Common myeloid progenitor, CD34-positive (primary cell): ENCODE measurements at regions not wholly inside any gene's neighbourhood (a gene's known extent, or its start where the extent isn't known, plus 50 kb on each side); places are given as distances from the start of the nearest gene placed in this dataset.

ENCODE experiments used
- CTCF ChIA-PET: fragments of 350-600 bp; sonication (Branson Sonifier 250); formaldehyde crosslinking; loops from one replicate; lab custom pipeline; 2021; ENCODE audit warnings: antibody characterized with exemption; lab: Charles Lee
- POLR2A ChIA-PET: fragments of 350-600 bp; sonication (Branson Sonifier 250); formaldehyde crosslinking; loops from one replicate; lab custom pipeline; 2021; ENCODE audit warnings: antibody characterized with exemption; lab: Charles Lee
- DNase-seq, 3 donors: peaks; one replicate each; pipeline versions ENCODE4 v3.0.0 to v3.0.0-alpha.2; 2013
- H3K27ac ChIP-seq, 2 experiments: 1 replicate in 1 of 2; 2 replicates in 1 of 2; pipeline ENCODE4 v1.7.0; 2013; ENCODE audit warnings: inconsistent platforms in 2 of 2, low read length in 2 of 2, mild to moderate bottlenecking in 2 of 2, low read depth in 1 of 2, moderate library complexity in 1 of 2; ENCODE audit not compliant: severe bottlenecking in 2 of 2, insufficient read depth in 1 of 2, poor library complexity in 1 of 2
- H3K27me3 ChIP-seq, 5 experiments: replicated peaks in 2 of 5; 1 replicate in 3 of 5; 2 replicates in 2 of 5; pipeline versions ENCODE4 v1.6.1 to v1.7.0; 2013; ENCODE audit warnings: low read length in 4 of 5, mild to moderate bottlenecking in 2 of 5, moderate library complexity in 2 of 5, inconsistent platforms in 1 of 5; ENCODE audit not compliant: insufficient read depth in 5 of 5, control insufficient read depth in 4 of 5
- H3K36me3 ChIP-seq, 4 experiments: 1 replicate in 2 of 4; 2 replicates in 2 of 4; pipeline versions ENCODE4 v1.6.1 to v1.7.0; 2013; ENCODE audit warnings: low read length in 3 of 4, control low read depth in 1 of 4, mild to moderate bottlenecking in 1 of 4; ENCODE audit not compliant: control insufficient read depth in 4 of 4, insufficient read depth in 4 of 4
- H3K4me1 ChIP-seq, 4 experiments: 1 replicate in 3 of 4; 2 replicates in 1 of 4; pipeline versions ENCODE4 v1.6.1 to v1.7.1; 2013; ENCODE audit warnings: low read length in 3 of 4, mild to moderate bottlenecking in 3 of 4, control low read depth in 1 of 4, inconsistent platforms in 1 of 4, moderate library complexity in 1 of 4; ENCODE audit not compliant: control insufficient read depth in 4 of 4, insufficient read depth in 4 of 4; ENCODE audit errors: control extremely low read depth in 1 of 4
- H3K4me3 ChIP-seq, 7 experiments: 1 replicate in 4 of 7; 2 replicates in 3 of 7; pipeline versions ENCODE4 v1.5.1 to v1.7.0; 2013; ENCODE audit warnings: mild to moderate bottlenecking in 7 of 7, low read length in 6 of 7, moderate library complexity in 6 of 7, inconsistent platforms in 2 of 7, low read depth in 2 of 7, control low read depth in 1 of 7; ENCODE audit not compliant: insufficient read depth in 4 of 7, control insufficient read depth in 1 of 7; ENCODE audit errors: extremely low read depth in 1 of 7
- H3K9me3 ChIP-seq, 5 experiments: 1 replicate in 4 of 5; 2 replicates in 1 of 5; pipeline versions ENCODE4 v1.6.1 to v1.7.1; 2013; ENCODE audit warnings: low read length in 4 of 5, mild to moderate bottlenecking in 2 of 5, inconsistent platforms in 1 of 5, low read depth in 1 of 5, moderate library complexity in 1 of 5; ENCODE audit not compliant: control insufficient read depth in 4 of 5, insufficient read depth in 2 of 5; ENCODE audit errors: control extremely low read depth in 1 of 5
- WGBS: methylation state at CpG from one replicate; pipeline ENCODE4 v1.1.5; 2013; ENCODE audit not compliant: insufficient coverage; 5-methylcytosine and 5-hydroxymethylcytosine counted together

DNA sequence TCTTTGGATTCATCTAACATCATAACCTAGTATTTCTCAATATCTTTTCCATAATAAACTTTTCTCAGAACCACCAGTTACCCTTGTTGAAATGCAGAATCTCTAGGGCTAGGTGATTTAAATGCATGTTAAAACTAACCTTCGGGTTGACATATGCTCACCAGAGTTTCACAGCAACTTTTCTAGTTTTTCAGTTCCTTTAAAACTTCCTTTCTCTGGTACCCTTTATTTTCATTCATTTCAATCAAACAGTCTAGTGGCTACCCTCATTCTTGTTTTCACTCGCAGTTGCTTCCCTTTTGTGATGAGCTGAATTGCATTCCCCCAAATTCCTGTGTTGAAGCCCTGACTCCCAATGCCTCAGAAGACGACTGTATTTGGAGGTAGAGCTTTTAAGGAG, 712.8 kb upstream of the CHRM3 start:
- Histone ChIP-seq H3K36me3 (no peaks in the 10 kb centered on the region), H3K4me3 (no peak overlapping the region), H3K4me1 (peaks cover 0 to 3% (median 0%) of the 10 kb centered on the region in 4 experiments), H3K27ac (no peak overlapping the region), H3K27me3 (no peaks in the 10 kb centered on the region), H3K9me3 (no peaks in the 10 kb centered on the region)
- ChIA-PET POLR2A (no interaction called here), CTCF (no interaction called here)
- 100% methylated on average over 3 of the region's 3 CpGs for whole genome bisulfite sequencing
- no peak for DNase-seq

- CTCF ChIA-PET, result no interaction called here
- no peaks in the 10 kb centered on the region for H3K36me3 ChIP-seq
- no peak for DNase-seq
- no peak overlapping the region for H3K27ac ChIP-seq
- no peaks in the 10 kb centered on the region for H3K9me3 ChIP-seq
- H3K4me3 ChIP-seq, result no peak overlapping the region
- POLR2A ChIA-PET, result no interaction called here
- peaks cover 0 to 3% (median 0%) of the 10 kb centered on the region in 4 experiments for H3K4me1 ChIP-seq
- H3K27me3 ChIP-seq, result no peaks in the 10 kb centered on the region
- WGBS, result no CpG with 5 or more reads among the region's 3 CpGs
Measured at GRCh38 chr1:238672806-238673205, 713.6 kb upstream of the CHRM3 start.

DNA sequence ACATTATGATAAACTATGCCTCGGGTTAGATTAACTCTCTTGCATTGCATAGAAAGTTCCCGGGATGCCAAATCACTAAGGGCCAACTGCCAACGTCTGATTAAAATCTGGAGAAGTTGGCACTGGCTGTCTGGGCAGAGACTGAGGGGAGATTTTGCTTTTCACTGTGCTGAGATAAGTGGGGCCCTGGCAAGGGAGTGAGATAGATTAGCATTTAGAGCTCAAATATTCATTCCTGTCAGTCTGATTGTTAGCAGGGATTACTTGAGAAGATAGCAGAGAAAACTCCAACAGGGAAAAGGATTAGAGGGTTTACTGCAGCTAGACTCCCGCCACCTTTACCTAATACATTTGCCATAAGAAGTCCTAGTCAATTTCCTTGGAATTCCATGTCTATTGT, 714.1 kb upstream of the CHRM3 start:
- Histone ChIP-seq H3K9me3 (peaks cover 0 to 1% (median 0%) of the 10 kb centered on the region in 5 experiments), H3K27me3 (no peaks in the 10 kb centered on the region), H3K4me3 (no peak overlapping the region), H3K4me1 (peaks cover 0 to 3% (median 0%) of the 10 kb centered on the region in 4 experiments), H3K27ac (no peak overlapping the region), H3K36me3 (no peaks in the 10 kb centered on the region)
- CTCF ChIA-PET, result no interaction called here
- DNase-seq, result no peak
- 14% methylated on average over 3 of the region's 4 CpGs for WGBS
- POLR2A ChIA-PET, result no interaction called here

DNA sequence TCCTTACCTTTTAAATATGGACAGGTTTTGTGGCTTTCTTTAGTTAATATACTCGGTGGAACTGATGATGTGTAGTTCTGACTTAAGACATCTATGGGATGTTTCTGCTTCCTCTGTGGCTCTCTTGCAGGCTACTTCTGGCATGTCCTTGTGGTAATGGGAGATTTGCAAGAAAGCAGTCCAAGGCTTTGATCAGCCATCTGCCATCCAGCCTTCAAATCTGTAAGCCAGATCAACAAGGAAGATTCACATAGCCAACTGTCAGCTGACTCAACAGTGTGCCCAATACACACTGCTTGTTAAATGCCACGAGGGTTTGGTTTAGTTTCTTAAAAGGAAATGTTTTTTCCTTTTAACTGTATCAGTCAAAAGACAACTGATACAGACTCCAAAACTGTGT, 722.2 kb upstream of the CHRM3 start:
- POLR2A ChIA-PET, result no interaction called here
- Histone ChIP-seq H3K9me3 (peaks cover 0 to 3% (median 0%) of the 10 kb centered on the region in 5 experiments), H3K27me3 (no peaks in the 10 kb centered on the region), H3K4me3 (no peak overlapping the region), H3K27ac (no peak overlapping the region), H3K36me3 (no peaks in the 10 kb centered on the region), H3K4me1 (no peaks in the 10 kb centered on the region)
- WGBS, result 17% methylated on average over 1 of the region's 2 CpGs
- no peak for DNase-seq
- CTCF ChIA-PET, result no interaction called here

DNA sequence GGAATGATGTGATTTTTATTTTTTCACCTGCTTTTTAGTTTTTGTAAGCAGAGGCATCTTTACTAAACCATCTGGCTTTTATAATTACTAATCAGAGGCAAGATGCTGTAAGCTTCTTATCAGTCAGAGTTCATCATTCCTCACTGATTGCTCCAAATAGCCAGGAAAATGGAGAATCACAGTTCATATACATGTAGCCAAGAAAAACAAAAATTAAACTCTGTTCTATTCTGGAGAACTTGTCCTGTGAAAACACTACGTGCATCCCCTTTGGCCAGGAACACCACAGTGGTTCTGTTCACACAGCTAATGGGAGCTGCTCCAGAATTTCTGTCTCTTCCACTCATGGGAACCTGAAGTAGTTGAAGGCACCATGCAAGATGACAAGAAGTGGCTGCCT, 725.5 kb upstream of the CHRM3 start:
- no peak for DNase-seq
- POLR2A ChIA-PET, result no interaction called here
- Histone ChIP-seq H3K27ac (no peak overlapping the region), H3K36me3 (no peaks in the 10 kb centered on the region), H3K9me3 (peaks cover 0 to 4% (median 0%) of the 10 kb centered on the region in 5 experiments), H3K27me3 (no peaks in the 10 kb centered on the region), H3K4me3 (no peak overlapping the region), H3K4me1 (no peaks in the 10 kb centered on the region)
- WGBS, result 100% methylated on average over 1 of the region's 1 CpG
- CTCF ChIA-PET, result no interaction called here

GRCh38 chr1:238658763-238659162, 727.6 kb upstream of the CHRM3 start:
- CTCF ChIA-PET, result no interaction called here
- 100% methylated on average over 1 of the region's 1 CpG for WGBS
- no peaks in the 10 kb centered on the region for H3K36me3 ChIP-seq
- POLR2A ChIA-PET, result no interaction called here
- no peak for DNase-seq
- no peaks in the 10 kb centered on the region for H3K27me3 ChIP-seq
- H3K4me1 ChIP-seq, result no peaks in the 10 kb centered on the region
- peaks cover 0 to 2% (median 0%) of the 10 kb centered on the region in 5 experiments for H3K9me3 ChIP-seq
- no peak overlapping the region for H3K4me3 ChIP-seq
- no peak overlapping the region for H3K27ac ChIP-seq

GRCh38 chr1:238653693-238654321, 732.6 kb upstream of the CHRM3 start:
- H3K36me3 ChIP-seq, result no peaks in the 10 kb centered on the region
- DNase-seq, result no peak
- H3K27ac ChIP-seq, result no peak overlapping the region
- ChIA-PET POLR2A (no interaction called here), CTCF (no interaction called here)
- peaks cover 0 to 4% (median 0%) of the 10 kb centered on the region in 4 experiments for H3K4me1 ChIP-seq
- peaks cover 0 to under 1% (median 0%) of the 10 kb centered on the region in 5 experiments for H3K9me3 ChIP-seq
- 90% methylated on average over 2 of the region's 4 CpGs for WGBS
- H3K27me3 ChIP-seq, result no peaks in the 10 kb centered on the region
- no peak overlapping the region for H3K4me3 ChIP-seq
